ENCODE measurements at regions not wholly inside any gene's neighbourhood (a gene's known extent, or its start where the extent isn't known, plus 50 kb on each side); places are given as distances from the start of the nearest gene placed in this dataset.

- Mint-ChIP-seq H3K4me3 (no peak overlapping the region), H3K36me3 (ENCODE audit: low read depth) (no peaks in the 10 kb centered on the region), H3K27ac (no peak overlapping the region), H3K4me1 (peaks cover 4% of the 10 kb centered on the region), H3K9me3 (no peaks in the 10 kb centered on the region), H3K27me3 (ENCODE audit: low read depth, poor library complexity) (peaks cover 50% of the 10 kb centered on the region)
- TF ChIP-seq CTCF (IDR thresholded peaks at IDR 0.05): no peak
- DNase-seq: no peak
Observed at GRCh38 chr17:6346986-6347385, 87.9 kb downstream of the AIPL1 start.

DNA sequence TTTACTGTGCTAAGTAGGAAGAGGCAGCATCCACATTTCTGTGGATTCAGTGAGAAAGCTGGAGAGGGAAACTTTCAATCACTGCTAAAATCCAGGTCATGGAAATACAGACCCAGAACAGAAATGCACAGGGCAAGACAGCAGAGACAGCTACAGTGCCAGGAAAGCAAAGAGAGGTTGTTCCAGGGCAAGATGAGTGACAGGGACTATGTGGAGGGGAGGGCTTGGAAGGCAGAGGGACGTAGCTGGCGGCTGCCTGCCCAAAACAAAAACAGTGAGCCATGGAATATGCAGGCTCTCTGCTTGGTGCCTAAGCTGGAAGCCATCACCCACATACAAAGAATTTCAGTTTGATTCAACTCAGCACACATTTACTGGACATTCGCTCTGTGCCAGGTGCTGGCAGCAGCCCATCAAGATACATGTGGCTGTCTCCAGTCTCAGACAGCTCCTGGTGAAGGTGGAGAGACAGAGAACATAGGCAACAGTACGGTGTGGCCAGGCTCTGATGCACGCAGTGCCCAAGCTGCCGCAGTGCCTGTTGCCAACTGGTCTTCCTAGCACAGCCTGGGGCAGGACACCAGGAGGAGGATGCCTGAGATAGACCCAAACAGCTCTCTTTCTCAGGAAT lies 88.7 kb downstream of the AIPL1 start:
- no peak for DNase-seq
- no peaks in the 10 kb centered on the region for H3K36me3 Mint-ChIP-seq (ENCODE audit: low read depth)
- H3K4me3 Mint-ChIP-seq: no peak overlapping the region
- no peak overlapping the region for H3K27ac Mint-ChIP-seq
- H3K4me1 Mint-ChIP-seq: peaks cover 8% of the 10 kb centered on the region
- H3K9me3 Mint-ChIP-seq: no peaks in the 10 kb centered on the region
- peaks cover 50% of the 10 kb centered on the region for H3K27me3 Mint-ChIP-seq (ENCODE audit: low read depth, poor library complexity)
- TF ChIP-seq CTCF (IDR thresholded peaks at IDR 0.05): no peak

DNA sequence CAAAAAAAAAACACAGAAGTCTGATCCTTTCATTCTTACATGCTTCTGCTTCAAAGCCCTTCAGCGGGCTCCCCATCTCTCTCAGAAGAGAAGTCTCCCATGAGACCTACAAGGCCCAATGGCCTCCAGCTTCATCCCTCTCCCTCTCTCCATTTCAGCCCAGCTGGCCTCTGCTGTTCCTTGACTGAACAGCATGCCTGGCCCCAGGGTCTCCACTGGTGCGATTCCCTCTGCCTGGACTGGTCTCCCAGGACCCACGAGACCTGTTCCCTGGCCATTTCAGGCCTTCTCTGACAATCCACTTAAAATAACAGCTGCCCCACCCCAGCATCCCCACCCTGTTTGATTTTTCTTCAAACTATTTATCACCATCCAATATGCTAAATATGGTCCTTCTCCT lies 91.2 kb downstream of the AIPL1 start:
- no peak for TF ChIP-seq CTCF (IDR thresholded peaks at IDR 0.05)
- Mint-ChIP-seq H3K27ac (no peak overlapping the region), H3K9me3 (no peaks in the 10 kb centered on the region), H3K4me3 (no peak overlapping the region), H3K27me3 (ENCODE audit: low read depth, poor library complexity) (peaks cover 39% of the 10 kb centered on the region), H3K36me3 (ENCODE audit: low read depth) (no peaks in the 10 kb centered on the region), H3K4me1 (peaks cover 21% of the 10 kb centered on the region)
- no peak for DNase-seq

DNA sequence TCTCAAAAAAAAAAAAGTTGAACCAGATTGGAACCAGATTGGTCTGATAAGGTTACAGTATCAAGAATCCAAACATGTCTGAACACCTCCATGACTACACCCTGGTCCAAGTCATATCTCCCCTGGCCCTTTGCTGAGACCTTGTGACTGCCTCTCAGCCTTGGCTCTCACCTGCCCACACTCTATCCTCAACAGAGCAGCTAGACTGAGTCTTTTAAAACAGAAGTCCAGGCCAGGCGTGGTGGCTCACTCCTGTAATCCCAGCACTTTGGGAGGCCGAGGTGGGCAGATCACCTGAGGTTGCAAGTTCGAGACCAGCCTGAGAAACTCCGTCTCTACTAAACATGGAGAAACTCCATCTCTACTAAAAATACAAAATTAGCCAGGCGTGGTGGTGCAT lies 91.7 kb downstream of the AIPL1 start:
- no peaks in the 10 kb centered on the region for H3K9me3 Mint-ChIP-seq
- H3K36me3 Mint-ChIP-seq (ENCODE audit: low read depth): no peaks in the 10 kb centered on the region
- no peak overlapping the region for H3K27ac Mint-ChIP-seq
- no peak overlapping the region for H3K4me3 Mint-ChIP-seq
- peaks cover 21% of the 10 kb centered on the region for H3K4me1 Mint-ChIP-seq
- peaks cover 37% of the 10 kb centered on the region for H3K27me3 Mint-ChIP-seq (ENCODE audit: low read depth, poor library complexity)
- TF ChIP-seq CTCF (IDR thresholded peaks at IDR 0.05): no peak
- no peak for DNase-seq

DNA sequence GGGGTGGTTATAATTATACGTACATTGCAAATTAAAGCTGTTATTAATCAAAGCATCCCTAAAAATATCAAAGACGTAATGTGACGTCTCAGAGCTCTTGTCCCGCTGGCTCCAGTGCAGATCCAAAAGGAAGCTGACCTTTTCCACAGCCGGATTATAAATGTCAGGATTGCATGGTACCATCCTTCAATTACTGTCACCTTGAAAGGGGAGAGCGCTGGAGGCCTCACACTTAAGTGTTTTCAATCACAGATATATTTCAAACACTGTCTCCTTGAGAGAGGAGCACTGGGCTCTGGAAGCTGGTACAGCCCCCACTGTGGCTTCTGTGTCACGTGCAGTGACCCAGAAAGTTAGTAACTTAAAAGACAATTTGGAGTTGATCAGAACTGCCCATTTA lies 94.2 kb downstream of the AIPL1 start:
- Mint-ChIP-seq H3K36me3 (ENCODE audit: low read depth) (no peaks in the 10 kb centered on the region), H3K9me3 (no peaks in the 10 kb centered on the region), H3K4me3 (no peak overlapping the region), H3K27me3 (ENCODE audit: low read depth, poor library complexity) (peaks cover 20% of the 10 kb centered on the region), H3K4me1 (peaks cover 21% of the 10 kb centered on the region), H3K27ac (no peak overlapping the region)
- no peak for TF ChIP-seq CTCF (IDR thresholded peaks at IDR 0.05)
- no peak for DNase-seq

DNA sequence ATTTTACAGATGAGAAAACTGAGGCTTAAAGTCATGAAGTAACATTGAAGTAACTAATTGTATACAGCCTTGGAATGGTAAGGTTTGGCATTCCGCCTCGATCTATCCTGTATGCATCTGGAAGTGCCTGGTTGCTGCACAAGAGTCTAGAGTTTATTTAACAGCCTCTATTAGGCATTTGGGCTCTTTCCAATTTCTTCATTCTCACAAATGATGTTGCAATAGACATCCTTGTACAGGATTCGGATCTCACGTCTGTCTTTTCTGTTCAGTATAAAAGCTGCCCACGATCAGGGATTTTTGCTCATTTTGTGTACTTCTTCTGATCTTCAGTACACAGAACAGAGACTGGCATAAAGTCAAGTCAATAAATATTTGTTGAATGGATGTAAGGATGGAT lies 100.5 kb downstream of the AIPL1 start:
- Mint-ChIP-seq H3K9me3 (no peaks in the 10 kb centered on the region), H3K4me3 (no peak overlapping the region), H3K4me1 (no peaks in the 10 kb centered on the region), H3K27ac (no peak overlapping the region), H3K36me3 (ENCODE audit: low read depth) (no peaks in the 10 kb centered on the region), H3K27me3 (ENCODE audit: low read depth, poor library complexity) (peaks cover 28% of the 10 kb centered on the region)
- no peak for DNase-seq
- TF ChIP-seq CTCF (IDR thresholded peaks at IDR 0.05): no peak

Data from nephron progenitor cell (in vitro differentiated cells).